Embryonic facial prominence (tissue), 1 donor: ENCODE measurements at regions not wholly inside any gene's neighbourhood (a gene's known extent, or its start where the extent isn't known, plus 50 kb on each side); places are given as distances from the start of the nearest gene placed in this dataset.

Experiments used
- DNase-seq: peaks from one replicate; pipeline ENCODE4 v3.0.0-alpha.2; 2016; ENCODE audit errors: extremely low spot score

DNA sequence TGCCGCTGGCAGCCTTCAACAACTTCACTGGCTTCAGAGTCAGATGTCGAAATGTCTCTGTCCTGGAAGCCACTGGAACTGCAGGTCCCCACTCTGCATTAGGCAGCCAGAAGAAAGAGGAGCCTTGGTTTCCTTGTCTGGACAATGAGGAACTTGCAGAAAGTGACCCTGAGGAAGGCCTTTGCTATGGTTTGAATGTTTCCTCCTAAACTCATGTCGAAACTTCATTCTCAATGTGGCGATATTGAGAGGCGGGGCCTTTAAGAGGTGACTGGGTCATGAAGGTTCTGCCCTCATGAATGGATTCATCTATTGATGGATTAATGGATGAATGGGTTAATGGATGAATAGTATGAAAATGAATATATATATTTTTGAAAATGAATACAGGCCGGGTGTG lies 61.6 kb upstream of the GPR26 start:
- no peak for DNase-seq

DNA sequence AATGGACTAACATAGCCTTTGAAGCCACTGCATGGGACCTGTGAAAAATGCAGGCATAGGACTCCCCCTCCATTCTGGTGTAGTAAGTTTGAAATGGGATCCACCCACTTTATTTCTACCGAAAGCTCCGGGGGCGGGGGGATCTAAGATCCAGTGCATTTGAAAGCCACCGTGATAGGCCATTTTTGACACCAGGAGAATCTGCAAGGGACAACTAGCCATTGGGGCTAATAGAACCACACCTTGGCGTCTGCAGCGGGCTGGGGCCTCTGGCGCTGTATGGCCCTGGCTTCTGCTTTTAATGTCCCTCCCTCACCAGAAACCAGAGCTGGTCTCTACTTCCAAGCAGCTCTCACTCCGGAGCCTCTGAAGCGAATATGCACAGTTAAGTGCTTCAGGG lies 60.1 kb upstream of the GPR26 start:
- no peak for DNase-seq

DNA sequence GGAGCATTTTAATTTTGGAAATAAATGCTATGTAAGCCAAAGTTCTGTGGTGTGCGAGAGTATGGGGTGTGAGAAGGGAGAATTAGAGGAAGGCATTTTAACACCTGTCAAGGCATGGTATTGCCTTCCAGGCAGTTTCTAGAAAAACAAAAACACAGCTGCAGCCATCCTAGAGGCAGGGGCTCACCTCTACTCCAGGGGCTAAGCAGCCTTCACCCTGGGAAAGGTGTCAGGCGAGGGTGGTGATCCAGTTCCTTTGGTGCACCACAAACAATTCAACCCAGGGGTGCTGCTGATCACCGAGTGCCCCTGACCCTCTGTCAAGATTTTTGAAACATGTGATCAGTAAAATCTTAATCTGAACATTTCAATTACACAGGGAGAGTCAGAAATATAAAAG lies 59.2 kb upstream of the GPR26 start:
- DNase-seq = no peak

DNA sequence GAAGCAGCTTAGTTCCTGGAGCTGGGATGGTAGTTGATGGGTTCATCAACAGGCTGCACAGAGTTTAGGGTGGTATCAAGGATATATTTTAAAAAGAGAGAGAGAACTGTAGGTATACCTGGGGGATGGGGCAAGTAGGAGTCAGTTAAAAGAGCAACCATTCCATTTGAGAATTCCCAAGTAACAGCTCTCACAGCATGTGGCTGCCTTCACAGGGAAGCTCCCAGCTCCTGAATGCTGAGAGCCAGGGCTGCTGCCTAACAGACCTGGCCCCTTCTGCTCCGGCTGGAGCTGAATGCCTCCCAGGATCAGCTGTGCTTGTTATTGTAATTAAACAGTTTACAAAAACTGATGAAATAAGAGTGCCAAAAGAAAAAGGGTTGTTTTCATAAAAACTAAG lies 58.8 kb upstream of the GPR26 start:
- DNase-seq = no peak

DNA sequence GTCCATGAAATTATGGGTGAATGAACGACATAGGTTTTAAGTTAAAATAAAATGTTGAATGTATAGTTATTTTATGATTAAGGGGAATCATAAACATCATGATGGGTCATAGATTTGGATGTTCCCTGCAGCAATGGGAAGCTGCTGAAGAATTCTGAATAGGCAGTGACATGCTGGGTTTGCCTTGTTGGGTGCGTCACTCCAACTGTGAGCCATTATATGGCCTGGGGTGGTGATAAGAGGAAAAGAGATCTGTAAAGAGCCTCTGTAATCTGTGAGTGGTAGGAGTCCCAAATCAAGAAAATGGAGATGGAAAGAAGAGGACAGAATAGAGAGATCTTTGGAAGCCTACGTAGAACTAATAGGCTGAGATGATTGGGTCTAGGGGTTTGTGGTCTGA lies 58.1 kb upstream of the GPR26 start:
- no peak for DNase-seq

DNA sequence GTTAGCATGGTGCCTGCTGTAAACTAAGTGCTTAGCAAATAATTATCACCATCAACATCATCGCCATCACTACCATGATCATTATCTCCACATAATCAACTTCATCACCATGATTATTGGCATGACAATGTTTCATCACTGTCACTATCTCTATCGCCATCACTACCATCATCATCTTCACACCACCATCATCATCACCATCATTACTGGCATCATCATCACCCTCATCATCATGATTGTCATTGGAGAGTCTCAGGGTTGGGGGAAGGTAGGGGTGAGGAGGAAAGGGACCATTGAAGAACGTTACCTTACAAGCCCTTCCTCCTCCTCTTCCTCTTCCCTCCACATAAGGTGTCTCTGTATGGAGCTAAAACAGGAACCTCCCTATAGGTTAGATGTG lies 54.9 kb upstream of the GPR26 start:
- DNase-seq = no peak

DNA sequence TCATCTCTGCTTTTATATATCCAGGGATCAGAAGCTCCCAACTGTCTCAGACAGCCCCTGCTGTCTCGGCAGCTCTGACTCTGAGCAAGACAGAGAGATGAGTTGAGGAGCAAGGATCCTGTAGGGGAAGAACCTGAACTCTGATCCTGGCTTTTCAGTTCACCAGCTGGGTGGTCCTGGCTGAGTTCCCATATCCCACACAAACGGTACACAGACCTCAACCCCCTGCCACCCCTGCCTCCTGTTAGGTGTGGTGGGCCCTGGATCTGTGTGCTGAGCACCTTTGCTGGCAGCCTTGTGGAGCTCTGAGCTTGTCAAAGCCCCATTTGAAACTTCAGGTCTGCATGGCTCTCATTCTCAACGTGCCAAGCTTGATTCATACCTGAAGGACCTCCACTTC lies 54.3 kb upstream of the GPR26 start:
- DNase-seq = no peak

DNA sequence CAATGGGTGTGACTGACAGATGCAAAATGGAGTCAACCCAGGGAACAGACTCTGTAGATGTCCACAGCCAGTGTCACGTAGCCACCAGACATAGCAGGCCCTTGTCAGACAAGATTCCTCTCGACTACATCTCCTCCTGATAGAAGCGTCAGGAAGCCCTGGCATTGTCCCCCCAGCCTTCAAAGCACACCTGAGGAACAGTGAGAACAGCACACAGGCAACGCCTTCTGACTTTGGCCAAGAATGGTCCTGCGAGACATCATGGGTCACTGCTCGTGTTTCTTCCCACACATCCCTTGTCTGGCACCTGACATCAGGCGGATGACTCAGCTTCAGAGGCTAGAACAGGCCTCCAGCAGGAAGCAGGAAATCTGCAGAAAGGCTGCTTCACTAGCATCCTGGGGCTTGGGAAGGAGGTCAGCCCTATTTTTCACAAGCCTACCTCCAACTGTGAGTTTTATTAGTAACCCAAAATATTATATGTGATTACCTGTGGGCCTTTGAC lies 52.8 kb upstream of the GPR26 start:
- no peak for DNase-seq

DNA sequence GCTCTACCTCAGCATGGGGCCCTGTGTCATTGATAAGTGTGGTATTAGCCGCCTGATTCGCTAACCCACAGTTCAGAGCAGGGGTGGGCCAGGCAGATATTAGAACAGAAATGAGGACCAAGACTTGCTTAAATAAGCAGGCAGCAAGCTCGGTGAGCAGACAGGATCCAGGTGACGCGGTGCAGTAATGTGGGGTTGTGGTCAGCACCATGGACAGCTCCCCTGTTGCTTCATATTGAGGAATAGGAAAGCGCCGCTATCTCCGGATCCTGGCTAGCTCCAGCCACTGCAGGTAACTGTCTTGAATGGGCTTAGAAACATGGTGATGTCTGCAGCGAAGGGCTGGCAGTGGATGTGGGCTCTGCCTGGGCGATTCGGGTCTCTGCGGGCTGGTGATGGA lies 51.3 kb upstream of the GPR26 start:
- peak; percentile 71 for DNase-seq
